NCI-H524 (cell line): ENCODE measurements at regions not wholly inside any gene's neighbourhood (a gene's known extent, or its start where the extent isn't known, plus 50 kb on each side); places are given as distances from the start of the nearest gene placed in this dataset.
A peak's percentile ranks its signal among the peaks of the same experiment; 100 is the strongest.

Experiments
- DNase-seq, 2 experiments: peaks; one replicate each; lab custom pipeline; 2025; lab: John Stamatoyannopoulos, UW

DNA sequence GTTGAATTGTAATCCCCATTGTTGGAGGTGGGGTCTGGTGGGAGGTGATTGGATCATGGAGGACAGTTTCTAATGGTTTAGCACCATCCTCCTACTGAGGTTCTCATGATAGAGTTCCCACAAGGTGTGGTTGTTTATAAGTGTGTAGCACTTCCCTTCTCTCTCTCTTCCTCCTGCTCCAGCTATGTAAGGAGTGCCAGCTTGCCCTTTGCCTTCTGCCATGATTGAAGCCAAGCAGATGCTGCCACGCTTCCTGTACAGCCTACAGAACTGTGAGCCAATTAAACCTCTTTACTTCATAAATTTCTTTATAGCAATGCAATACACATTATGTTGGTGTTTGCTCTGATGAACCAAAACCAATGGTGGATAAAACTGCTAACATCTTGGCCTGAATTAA lies 238.2 kb downstream of the EFNB2 start:
- no peak for DNase-seq

DNA sequence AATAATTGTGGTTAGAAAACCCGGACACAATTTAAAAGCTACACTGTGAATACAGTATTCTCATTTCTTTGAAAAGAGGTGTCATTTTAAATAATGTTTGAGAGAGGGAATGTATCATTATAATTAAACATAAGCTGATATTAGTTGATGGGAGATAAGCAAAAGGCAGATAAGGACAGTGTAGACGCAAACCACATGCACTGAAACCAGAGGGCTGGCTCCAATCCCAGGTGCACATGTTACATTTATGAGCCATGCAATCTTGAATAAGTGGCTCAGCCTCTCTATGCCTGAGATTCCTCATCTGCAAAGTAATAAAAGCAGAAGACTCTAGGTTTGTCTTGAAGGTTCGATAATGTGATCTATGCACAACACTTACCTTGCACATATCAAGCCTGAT lies 238.7 kb downstream of the EFNB2 start:
- DNase-seq, result no peak

DNA sequence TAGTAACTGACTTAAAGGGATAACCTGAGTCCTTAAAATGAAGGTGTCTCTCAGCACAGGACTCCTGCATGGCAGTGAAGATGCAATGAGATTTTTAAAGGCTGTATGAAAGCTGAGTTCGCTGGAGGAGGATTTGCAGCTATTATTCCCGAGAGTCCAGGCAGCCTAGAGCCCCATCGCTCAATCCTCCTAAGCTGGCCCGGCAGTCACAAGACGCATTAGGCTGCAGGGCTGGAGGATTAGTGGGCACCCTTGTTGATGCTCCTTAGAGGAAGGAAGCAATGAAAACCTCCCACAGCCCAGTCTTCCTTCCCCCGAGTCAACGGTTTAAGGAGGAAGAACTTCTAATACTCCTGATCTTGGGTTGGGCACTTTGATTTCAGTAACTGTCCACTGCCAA lies 239.5 kb downstream of the EFNB2 start:
- peak in 1 of 2 experiments; percentile 10 for DNase-seq

DNA sequence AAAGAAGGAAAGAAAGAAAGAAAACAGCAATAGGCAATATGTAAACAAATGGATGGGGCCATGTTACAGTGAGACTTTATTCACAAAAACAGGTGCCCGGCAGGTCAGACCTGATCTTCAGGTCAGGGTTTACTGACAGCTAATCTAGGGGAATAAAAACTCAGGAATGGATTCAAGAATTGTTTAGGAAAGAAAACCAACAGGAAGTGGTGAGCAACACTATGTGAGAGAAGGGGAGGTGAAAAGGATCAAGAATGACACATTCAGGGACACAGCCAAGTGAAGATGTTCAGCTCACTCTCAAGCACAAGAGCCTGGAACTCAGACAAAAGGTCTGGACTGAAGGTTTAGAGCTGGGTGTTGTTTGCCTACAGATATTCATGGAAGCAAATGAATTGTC lies 244.5 kb downstream of the EFNB2 start:
- DNase-seq, result no peak

DNA sequence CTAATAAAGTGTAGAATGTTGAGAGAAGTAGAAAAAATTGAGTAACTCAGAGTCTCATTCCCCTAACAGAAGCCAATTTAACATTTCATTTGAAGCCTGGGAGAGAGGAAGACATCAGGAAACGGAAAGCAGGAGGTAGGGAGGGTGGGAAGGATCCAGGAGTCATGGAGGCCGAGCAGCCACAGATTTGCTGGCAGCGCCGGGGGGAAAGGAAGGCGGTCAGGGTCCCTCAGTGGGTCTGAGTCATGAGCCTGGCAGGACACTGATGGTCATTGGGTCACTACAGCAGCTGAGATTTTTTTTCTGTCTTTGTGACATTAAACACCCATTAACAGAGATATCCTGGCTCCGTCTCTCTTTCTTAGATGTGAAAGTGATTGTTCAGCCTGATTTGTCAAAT lies 248.1 kb downstream of the EFNB2 start:
- no peak for DNase-seq

DNA sequence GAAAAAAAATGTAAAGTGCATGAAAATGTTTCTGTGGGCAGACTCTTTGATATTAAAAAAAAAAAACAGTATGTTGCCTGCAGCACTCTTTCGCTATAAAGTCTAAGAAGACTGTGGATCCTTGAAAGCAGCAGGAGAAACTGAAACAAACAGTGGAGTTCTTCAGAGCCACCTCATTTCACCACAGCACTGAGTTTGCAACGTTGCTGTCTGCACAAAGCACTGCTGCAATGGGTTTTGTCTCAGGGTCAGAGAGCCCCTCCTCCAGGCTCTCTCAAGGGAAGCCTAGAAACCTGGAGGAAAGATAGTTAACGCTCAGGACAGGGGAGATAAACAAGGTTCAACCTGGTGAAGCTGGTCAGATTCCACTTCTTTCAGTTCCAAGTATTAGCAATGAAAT lies 248.7 kb downstream of the EFNB2 start:
- DNase-seq, result no peak

DNA sequence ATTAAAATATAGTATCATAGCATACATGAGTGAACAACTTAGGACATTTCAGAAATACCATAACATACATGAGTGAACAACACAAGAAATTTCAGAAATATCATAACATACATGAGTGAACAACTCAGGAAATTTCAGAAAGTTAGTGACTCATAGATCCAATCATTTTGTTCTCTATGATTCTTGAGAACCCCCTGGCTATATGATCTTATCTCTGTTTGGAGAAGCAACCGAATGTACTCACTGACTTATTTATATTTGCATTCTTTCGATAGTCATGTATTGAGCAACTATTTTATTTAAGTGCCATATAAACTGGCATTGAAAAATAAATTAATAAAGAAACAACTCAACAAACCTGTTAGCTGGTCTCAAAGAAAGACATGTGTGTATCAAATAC lies 251.1 kb downstream of the EFNB2 start:
- DNase-seq, result no peak

DNA sequence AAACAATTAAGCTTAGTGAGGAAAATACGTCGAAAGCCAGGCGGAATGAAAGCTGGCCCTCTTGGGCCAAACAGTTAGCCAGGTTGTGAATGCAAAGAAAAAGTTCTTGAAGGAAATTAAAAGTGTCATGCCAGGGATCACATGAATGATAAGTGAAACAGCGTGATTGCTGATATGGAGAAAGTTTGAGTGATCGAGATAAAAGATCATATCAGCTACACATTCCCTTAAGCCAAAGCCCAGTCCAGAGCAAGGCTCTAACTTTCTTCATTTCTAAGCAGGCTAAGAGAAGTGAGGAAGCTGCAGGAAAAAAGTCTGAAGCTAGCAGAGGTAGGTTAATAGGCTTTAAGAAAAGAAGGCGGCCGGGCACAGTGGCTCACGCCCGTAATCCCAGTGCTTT lies 254.0 kb downstream of the EFNB2 start:
- no peak for DNase-seq

DNA sequence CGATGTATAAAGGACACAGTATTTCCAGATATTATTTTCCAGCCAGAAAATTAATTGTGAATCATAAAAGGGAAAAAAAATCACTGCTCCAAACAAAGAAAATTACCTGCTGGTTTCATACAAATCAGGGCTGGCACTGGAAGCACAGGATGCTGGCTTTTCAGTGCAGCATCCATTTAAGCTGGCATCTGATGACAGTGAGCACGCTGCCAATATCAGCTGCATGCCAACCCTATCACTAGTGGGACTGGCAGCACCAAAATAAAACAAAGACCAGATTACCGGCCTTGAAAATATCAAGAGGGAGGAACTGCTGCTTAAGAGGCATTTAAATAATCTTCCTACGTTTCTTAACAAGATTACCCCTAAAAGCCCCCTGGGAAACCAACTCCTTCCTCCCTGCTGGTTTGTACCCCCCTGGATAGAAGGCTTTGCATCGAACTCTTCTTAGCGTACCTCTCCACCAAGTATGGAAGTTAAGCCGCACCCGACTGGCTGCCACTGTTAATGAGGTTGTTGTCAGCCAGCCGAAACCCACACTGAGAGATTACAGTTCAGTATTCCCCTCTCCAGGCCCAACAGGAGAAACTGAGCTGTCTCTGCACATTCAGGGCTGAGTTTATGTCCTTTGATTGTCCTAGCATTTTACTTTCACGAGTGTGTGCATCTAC lies 257.8 kb downstream of the EFNB2 start:
- peak; percentile 87 to 97 for DNase-seq

DNA sequence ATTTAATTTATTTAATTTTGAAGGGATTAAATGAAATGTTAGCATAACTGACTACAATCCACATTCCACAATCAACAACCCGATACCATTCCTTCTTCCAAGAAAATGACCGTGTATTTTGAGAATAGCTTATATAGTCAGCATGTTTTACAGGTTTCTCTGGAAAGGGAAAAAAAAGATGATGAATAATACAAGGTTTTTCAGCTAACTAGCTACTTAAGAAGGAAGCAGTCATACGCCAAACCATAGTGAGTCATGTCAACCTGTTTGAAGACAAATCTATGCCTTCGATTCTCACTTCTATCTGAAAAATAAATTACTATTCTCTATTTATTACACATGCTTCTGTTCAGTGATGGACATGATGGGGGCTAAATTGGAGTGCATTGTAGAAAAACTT lies 258.6 kb downstream of the EFNB2 start:
- DNase-seq, result no peak

DNA sequence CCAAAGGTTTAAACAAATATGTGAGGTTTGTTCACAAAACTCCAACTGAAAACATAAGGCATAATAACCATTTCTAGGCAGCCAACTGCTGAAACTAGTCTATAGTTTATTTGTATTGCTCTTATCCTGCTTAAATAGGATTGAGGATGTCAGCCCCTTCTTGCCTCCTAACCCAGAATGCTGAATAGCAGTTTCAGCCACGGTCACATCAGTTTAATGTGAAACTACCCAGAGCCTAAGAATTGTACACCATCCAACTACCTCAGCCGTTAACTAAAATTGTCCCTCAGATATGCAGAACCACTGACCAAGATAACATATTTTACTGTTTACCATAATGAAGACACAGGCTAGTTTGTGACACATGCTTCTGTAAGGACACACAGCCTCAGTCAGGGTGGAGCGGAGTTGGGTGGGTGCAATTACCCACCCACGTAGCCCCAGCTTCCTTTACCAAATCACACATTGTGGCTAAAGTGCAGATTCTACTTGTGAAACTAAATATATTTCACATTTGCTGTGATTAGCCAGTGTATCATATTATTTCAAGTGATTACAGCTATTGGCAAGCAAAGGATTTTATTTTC lies 259.9 kb downstream of the EFNB2 start:
- DNase-seq, result no peak

DNA sequence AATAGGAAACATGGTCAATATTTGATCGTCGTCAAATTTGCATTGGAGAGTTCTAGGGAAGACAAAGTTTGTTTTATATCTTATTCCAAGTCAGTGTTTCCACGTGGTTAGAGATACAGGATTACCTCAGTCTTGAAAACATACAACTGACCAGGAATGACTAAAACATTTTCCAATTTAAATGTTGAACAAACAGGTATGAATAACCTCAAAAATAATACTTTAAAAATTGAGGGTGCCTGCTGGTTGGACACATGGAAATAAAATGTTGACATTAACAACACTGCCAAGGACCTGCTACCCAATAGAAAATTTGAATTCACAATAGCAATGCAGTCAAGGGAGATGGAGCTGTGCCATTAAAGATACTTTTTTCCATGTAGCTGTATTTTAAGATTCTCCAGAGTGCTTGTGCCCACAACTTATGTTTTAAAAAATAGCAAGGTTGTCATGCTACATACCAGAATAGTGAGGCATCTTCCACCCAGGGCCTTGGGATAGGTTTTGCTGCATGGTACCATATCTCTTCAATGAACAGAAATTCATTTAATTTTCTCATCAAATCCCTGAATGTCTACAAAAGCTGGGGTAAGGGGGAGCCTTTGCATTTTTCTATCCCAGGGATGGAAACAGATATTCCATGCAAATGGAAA lies 260.8 kb downstream of the EFNB2 start:
- no peak for DNase-seq

DNA sequence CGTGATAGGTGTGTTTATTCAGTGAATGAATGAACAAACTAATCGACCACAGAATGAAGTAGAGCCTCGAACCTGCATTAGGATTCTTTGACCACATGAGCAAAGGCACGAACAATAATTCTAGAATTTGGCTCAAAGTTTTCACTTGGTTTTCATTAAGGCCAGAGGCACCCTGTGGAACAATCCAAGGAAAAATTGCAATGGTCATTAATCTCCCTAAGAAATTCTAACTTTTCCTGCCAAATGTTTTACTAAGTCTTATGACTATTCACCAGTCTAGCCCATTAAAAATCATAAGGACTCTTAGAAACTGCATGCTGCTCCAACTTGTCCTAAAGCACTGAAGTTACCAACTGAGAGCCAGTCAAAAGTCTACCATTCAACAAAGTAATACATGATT lies 271.7 kb downstream of the EFNB2 start:
- DNase-seq, result no peak

DNA sequence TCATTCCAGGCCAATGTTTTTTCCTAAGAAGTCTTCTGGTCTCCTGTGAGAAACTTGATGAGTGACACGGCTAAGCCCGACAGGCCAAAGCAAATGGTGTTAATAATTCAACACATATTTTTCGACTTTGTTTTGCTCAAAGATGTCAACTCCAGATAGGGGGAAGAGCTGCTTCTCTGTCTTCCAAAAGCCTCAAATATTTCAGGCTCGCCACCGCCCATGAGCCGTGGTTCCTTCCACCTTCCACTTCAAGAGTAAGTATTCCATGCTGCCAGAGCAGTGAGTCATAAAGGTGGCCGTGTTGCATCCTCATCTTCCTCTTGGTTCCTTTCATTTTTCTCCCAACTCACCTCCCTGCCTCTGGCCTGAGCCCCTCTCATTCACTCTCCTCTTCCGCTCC lies 272.6 kb downstream of the EFNB2 start:
- DNase-seq, result no peak

DNA sequence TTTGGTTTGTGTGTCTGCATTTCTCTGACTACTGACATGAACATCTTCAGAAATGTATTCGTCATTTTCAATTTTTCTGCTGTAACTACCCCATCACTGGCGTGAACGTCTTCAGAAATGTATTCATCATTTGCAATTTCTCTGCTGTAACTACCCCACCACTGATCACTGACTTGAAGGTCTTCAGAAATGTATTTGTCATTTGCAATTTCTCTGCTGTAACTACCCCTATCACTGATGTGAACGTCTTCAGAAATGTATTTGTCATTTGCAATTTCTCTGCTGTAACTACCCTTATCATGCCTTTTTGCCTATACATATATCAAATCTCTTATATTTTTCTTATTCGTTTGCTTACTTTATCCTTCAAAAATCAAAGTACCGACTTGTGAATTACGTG lies 274.0 kb downstream of the EFNB2 start:
- DNase-seq, result no peak

DNA sequence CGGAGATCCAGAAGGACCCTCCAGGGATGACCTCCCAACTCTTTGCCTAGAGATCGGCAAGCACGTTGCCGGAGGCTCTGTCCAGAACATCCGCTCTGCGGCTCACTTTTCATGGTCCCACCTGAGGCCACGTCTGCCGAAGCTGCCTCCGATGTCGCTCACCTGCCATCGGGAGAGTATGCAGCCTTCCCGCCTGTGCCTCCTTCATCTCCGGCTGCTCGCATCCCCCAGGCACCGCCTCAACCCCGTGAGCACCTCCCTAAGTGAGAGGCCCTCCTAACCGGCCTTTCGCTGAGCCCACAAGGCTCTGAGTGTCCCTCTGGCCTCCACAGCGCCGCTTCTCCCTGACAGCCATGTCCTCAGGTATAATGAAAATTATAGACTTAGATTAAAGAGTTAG lies 275.1 kb downstream of the EFNB2 start:
- DNase-seq, result no peak

DNA sequence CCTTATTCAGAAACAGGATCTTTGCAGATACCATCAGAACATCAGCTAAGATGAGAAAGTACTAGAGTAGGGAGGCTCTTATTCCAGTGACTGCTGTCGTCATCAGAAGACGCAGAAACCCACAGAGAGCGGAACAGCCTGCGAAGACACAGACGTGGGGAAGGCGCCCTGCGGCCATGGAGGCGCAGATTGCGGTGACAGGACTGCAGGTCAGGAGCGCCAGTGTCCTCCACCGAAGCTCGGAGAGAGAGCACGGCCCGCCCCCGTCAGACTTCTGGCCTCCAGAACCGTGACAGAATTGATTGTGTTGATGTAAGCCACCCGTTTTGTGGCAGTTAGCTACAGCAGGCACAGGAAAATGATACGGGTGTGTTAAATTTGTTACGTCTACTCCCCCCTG lies 275.5 kb downstream of the EFNB2 start:
- DNase-seq, result no peak

DNA sequence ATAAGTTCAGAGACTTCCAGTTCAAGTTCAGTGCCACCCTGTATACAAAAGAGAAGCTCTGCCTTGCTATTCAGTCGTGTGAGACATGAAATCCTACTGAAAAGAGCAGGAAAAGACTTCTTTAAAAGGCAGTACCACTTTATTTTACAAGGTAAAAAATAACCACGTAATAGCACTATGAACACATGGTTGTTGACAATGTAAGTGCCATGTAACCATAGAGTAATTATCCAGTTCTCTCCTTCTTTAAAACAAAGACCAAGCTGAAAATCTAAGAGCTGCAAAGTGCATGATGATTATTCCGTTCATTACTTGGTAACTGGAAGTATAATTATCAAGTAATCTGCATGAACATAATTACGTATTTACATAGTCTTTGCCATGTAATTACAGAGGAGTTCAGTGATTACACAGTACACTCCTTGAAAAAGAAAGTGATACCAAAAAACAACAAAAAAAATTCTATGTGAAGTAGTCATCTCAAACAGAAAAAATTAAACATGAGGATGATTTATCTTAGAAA lies 288.7 kb downstream of the EFNB2 start:
- DNase-seq, result no peak

DNA sequence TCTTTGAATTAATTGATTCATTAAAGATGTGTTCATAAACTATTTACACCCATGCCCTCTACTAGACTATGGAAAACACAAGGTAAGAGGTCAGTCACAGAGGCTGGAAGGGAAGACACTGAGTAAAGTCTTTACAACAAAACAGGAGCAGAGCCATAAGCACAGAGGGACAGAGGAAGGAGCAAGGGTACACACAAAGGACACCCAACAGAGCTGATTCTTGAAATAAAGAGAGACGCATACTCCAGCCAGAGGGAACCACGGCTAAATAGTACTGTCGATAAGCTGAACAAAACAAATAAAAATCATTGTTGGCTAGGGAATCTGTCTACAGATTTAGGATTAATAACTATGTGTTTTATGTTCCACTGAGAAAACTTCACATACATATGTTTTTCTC lies 289.2 kb downstream of the EFNB2 start:
- DNase-seq, result no peak

DNA sequence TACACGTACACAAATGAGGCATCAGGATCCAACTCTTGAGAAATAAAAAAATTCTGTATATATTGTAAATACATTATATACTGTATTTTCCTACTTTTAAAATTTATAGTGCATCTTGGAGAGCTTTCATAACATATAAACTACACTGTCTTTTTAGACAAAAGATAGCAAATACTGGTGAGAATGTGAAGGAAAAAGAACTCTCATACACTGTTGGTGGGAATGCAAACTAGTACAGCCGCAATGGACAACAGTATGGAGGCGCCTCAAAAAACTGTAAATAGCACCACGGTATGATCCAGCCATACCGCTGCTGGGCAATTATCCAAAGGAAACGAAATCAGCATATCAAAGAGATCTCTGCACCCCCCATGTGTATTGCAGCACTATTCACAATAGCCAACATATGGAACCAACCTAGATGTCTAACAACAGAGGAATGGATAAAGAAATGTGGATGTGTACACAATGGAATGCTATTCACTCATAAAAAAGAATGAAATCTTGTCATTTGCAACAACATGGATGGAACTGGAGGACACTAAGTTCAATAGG lies 292.4 kb downstream of the EFNB2 start:
- no peak for DNase-seq

DNA sequence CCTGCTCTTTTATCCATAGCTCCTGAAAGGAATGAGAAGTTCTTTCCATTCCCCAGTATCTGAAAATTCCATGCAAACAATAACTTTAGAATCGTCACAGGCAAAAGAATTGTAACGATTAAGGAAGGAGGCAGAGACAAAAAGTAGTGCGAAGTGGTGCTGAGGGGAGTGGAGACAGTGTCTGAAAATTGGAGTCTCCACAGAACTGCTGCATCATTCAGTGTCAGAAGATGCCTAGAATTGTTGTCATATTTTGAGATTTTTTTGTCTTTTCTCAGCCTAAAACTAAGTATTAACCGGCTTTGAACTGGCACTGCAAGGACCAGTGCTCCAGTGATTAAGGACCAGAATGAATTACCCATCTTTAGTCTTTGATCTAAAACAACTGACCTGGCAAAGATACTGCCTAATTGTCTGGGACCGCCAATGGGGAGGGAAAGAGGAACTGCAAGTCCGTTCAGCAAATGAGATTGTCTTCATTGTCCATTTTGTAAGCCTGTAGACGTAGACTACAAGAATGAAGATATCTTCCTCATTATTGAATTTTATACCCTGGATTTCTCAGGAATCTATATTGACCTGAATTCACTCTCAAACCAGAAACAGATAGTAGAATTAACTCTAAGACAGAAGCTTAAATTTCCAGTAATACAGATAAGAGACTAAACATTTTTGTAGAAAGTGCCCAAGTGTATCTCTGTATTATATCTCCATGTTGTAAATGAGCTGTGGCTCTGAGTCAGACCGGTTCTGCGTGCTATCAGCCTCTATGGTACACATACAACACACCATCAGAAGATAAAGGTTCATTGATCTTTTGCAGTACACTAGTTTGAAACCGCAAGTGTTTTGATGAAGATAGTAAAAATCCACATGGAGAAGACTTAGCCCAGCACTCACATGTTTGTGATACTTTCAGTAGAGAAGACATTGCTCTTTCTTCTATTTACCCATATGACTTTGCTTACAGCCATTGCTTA lies 293.2 kb downstream of the EFNB2 start:
- no peak for DNase-seq

DNA sequence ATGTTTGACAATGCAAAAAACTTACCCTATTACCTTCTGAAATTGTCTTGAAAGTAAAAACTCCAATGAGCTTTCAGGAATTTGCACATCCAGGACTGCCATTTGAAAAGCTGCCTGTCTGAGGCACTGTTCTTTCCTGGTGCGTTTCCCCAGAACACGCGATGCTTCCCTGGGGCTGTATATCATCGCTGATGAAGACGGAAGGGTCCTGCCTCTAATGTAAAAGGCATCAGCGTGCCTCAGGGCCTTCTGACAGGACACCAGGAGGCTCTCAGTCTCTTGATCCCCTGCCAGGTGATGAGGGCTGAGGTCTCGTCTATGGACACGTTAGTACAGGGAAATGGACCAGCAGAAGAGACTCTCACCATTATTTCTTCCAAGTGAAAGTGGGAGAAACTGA lies 296.8 kb downstream of the EFNB2 start:
- no peak for DNase-seq
